ENCODE measurements at regions not wholly inside any gene's neighbourhood (a gene's known extent, or its start where the extent isn't known, plus 50 kb on each side); places are given as distances from the start of the nearest gene placed in this dataset.
"Not testable (repeated sequence)": the region's sequence is repeated elsewhere in the genome, so short reads cannot be mapped to it uniquely, and the experiment has no call there.

DNA sequence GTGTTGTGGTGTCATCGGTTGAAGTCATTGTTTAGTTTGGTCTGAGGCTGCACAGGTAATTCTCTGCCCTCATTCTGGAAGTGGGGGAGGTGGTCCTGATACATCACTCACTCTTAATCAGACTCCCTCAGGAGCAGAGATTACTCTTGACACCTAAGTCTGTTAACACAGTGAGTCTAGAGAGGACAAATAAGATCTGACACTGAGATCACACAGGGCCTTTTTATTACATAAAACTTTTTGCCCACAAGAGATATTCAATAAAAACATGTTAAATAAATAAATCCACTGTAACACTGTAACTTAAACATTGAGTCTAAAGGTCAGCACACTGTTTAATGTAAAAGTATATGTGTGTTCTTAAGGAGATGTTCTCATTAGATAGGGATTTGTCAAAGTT lies 57.1 kb upstream of the MBNL1 start:
- DNase-seq (ENCODE audit: low read depth in 2 of 3, low spot score in 2 of 3), result no peak

GRCh38 chr3:152213203-152213602 lies 55.5 kb upstream of the MBNL1 start:
- no peak for DNase-seq (ENCODE audit: low read depth in 2 of 3, low spot score in 2 of 3)

- DNase-seq (ENCODE audit: low read depth in 2 of 3, low spot score in 2 of 3), result no peak
Observed at GRCh38 chr3:152213938-152214337, 54.8 kb upstream of the MBNL1 start.

GRCh38 chr3:152216960-152217865 lies 51.5 kb upstream of the MBNL1 start:
- not testable (repeated sequence) for DNase-seq (ENCODE audit: low read depth in 2 of 3, low spot score in 2 of 3)

DNA sequence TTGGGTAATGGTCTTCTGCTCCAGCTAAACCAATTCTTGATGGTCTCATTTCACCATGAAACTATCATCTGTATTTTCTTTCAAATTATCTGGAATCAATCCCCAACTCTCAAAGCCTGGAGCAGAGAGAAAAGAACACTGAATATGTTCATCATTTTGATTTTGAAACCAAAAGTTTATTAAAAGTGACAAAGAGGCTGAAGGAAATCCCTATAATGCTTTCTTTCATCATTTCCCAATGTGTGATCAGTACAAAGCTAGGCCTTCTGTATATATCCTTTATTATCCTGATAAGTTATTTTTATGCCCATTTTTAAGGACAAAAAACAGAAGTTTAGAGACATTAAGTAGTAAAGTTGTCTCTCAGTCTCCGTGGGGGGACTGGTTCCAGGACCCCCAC lies 50.1 kb upstream of the MBNL1 start:
- no peak for DNase-seq (ENCODE audit: low read depth in 2 of 3, low spot score in 2 of 3)

Measured in activated CD8-positive, alpha-beta memory T cell treated with anti-CD3 and anti-CD28 coated beads for 48 hours (primary cell).